Kidney (tissue), 13 donors: ENCODE measurements at regions not wholly inside any gene's neighbourhood (a gene's known extent, or its start where the extent isn't known, plus 50 kb on each side); places are given as distances from the start of the nearest gene placed in this dataset.

Experiments
- DNase-seq, 5 donors: peaks; one replicate each; pipeline ENCODE4 v3.0.0-alpha.2; 2013 to 2020
- FAIRE-seq: peaks from 2 replicates; lab custom pipeline; 2012; peaks lifted over from hg19 to GRCh38; lab: Jason Lieb, UNC
- H3K27ac ChIP-seq, 2 donors: one replicate each; pipeline ENCODE4 v1.7.0; 2013; ENCODE audit warnings: low read depth in 2 of 2, low read length in 2 of 2, inconsistent platforms in 1 of 2
- H3K27me3 ChIP-seq: one replicate; pipeline ENCODE4 v1.7.1; 2013; ENCODE audit warnings: low read length, inconsistent platforms; ENCODE audit not compliant: control insufficient read depth, insufficient read depth
- H3K36me3 ChIP-seq, 3 donors: one replicate each; pipeline versions ENCODE4 v1.7.0 to v1.7.1; 2013; ENCODE audit warnings: low read length in 3 of 3, control low read depth in 1 of 3, inconsistent platforms in 1 of 3; ENCODE audit not compliant: insufficient read depth in 3 of 3, control insufficient read depth in 2 of 3
- H3K4me1 ChIP-seq, 3 donors: one replicate each; pipeline versions ENCODE4 v1.7.0 to v1.7.1; 2013; ENCODE audit warnings: low read length in 3 of 3, inconsistent platforms in 1 of 3, low read depth in 1 of 3; ENCODE audit not compliant: control insufficient read depth in 2 of 3, insufficient read depth in 2 of 3
- H3K4me3 ChIP-seq, 3 donors: one replicate each; pipeline versions ENCODE4 v1.7.0 to v1.8.1; 2013; ENCODE audit warnings: low read length in 3 of 3, control low read depth in 1 of 3, inconsistent platforms in 1 of 3
- H3K9ac ChIP-seq, 3 donors: one replicate each; pipeline versions ENCODE4 v1.7.0 to v1.7.1; 2013; ENCODE audit warnings: low read length in 3 of 3, control low read depth in 1 of 3, inconsistent platforms in 1 of 3
- H3K9me3 ChIP-seq, 3 donors: one replicate each; pipeline versions ENCODE4 v1.7.0 to v1.7.1; 2013; ENCODE audit warnings: low read length in 3 of 3, control low read depth in 1 of 3, inconsistent platforms in 1 of 3; ENCODE audit not compliant: control insufficient read depth in 2 of 3, insufficient read depth in 1 of 3
- intact Hi-C: fragments of 100-400 bp; cut with DNase I; formaldehyde crosslinking; loops from one replicate; pipeline ENCODE4 v1.11.1; 2022
- TF ChIP-seq, protein P1 (sequence below): IDR thresholded peaks from 3 replicates; pipeline ENCODE4 v1.5.1; 2012; ENCODE audit warnings: mild to moderate bottlenecking, moderate library complexity, borderline replicate concordance; ENCODE audit not compliant: insufficient read depth; ENCODE audit errors: extremely low read depth
- donor health status: control.
- donor health status: control.
- donor health status: control.
- donor health status: control.
- donor health status: control.
- donor health status: DM: yes; HTN: yes; CAD: no.
- donor health status: Normal renal cell carcinoma (clear cell type).

DNA sequence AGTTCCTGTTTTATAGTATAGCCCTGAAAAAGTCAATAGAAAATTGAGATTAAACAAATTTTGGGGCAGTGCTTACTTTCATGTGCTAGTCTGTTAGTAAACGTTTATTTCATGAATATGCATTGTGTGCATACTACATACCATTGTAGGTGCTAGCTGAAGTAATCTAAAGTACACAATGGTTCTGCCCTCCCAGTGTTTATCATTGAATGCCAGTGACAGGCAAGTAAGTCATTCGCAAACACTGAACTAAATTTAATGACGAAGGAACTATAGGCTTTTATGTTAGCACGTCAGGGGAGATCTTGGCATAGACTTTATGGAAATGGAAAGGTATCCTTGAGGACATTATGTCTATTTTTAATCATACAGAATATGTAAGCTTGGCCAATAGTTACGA lies 426.9 kb upstream of the EPHA5 start:
- no peak for DNase-seq
- no peak for FAIRE-seq
- H3K27me3 ChIP-seq = no peaks in the 10 kb centered on the region

DNA sequence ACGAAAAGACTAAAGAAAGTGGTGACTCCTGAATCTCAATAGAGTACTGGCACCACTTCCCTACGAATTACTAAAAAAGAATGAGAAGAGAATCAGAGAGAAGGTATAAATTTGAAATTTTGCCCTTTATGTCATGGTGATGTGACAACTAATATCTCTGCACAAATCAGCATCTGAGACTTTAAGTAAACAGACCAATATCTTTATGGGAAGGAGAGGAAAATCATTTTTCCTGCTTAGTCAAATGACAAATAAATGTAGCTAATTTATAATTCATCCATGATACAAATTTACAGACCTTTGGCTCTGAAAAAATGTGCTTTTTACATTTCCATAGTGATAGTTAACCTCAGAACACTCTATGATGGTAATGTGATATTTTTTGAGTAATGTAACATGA lies 424.8 kb upstream of the EPHA5 start:
- intact Hi-C loops = no loop called here
- TF ChIP-seq, protein P1, sequence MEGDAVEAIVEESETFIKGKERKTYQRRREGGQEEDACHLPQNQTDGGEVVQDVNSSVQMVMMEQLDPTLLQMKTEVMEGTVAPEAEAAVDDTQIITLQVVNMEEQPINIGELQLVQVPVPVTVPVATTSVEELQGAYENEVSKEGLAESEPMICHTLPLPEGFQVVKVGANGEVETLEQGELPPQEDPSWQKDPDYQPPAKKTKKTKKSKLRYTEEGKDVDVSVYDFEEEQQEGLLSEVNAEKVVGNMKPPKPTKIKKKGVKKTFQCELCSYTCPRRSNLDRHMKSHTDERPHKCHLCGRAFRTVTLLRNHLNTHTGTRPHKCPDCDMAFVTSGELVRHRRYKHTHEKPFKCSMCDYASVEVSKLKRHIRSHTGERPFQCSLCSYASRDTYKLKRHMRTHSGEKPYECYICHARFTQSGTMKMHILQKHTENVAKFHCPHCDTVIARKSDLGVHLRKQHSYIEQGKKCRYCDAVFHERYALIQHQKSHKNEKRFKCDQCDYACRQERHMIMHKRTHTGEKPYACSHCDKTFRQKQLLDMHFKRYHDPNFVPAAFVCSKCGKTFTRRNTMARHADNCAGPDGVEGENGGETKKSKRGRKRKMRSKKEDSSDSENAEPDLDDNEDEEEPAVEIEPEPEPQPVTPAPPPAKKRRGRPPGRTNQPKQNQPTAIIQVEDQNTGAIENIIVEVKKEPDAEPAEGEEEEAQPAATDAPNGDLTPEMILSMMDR = no peak
- Histone ChIP-seq H3K27ac (no peak overlapping the region), H3K36me3 (no peaks in the 10 kb centered on the region), H3K9me3 (no peaks in the 10 kb centered on the region), H3K4me1 (no peaks in the 10 kb centered on the region), H3K27me3 (no peaks in the 10 kb centered on the region), H3K9ac (no peak overlapping the region), H3K4me3 (no peak overlapping the region)
- no peak for DNase-seq
- FAIRE-seq = no peak

More for the DNA sequence above, 426.9 kb upstream of the EPHA5 start:
- H3K27ac ChIP-seq = no peak overlapping the region
- H3K4me1 ChIP-seq = no peaks in the 10 kb centered on the region
- no peaks in the 10 kb centered on the region for H3K9me3 ChIP-seq
- intact Hi-C loops = no loop called here
- no peak overlapping the region for H3K9ac ChIP-seq
- H3K4me3 ChIP-seq = no peak overlapping the region
- TF ChIP-seq, protein P1 = no peak
- H3K36me3 ChIP-seq = no peaks in the 10 kb centered on the region

DNA sequence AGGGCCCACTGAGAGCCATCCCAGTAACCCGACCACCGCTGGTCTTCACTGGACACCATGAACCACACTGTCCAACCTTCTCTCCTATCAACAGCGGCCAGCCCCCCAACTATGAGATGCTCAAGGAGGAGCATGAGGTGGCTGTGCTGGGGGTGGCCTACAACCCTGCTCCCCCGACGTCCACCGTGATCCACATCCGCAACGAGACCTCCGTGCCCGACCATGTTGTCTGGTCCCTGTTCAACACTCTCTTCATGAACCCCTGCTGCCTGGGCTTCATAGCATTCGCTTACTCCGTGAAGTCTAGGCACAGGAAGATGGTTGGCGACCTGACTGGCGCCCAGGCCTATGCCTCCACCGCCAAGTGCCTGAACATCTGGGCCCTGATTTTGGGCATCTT lies 423.8 kb upstream of the EPHA5 start:
- H3K27me3 ChIP-seq = no peaks in the 10 kb centered on the region
- H3K36me3 ChIP-seq = no peaks in the 10 kb centered on the region
- H3K27ac ChIP-seq = no peak overlapping the region
- TF ChIP-seq, protein P1 = no peak
- H3K9me3 ChIP-seq = no peaks in the 10 kb centered on the region
- H3K4me3 ChIP-seq = no peak overlapping the region
- DNase-seq = peak in 1 of 5 donors; percentile 54
- H3K9ac ChIP-seq = no peak overlapping the region
- FAIRE-seq = no peak
- intact Hi-C loops = no loop called here
- H3K4me1 ChIP-seq = no peaks in the 10 kb centered on the region

DNA sequence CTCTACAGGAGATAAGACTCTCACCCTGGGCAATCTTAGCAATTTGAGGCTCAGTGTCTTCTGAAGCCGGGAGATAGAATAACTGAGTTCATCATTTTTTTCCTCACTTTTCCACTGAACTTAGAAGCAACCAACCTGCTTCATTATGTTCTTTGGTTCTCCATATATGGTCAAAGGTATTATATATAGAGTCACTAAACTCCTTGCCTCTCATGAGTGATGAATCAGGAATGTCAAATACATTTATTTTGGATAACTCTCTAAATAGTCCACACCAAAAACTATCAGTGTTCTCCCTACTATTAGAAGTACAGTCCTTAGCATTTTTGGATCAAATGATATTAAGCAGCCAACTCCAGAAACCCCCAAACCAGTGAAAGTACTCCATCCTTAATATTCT lies 421.5 kb upstream of the EPHA5 start:
- H3K4me3 ChIP-seq = no peak overlapping the region
- FAIRE-seq = no peak
- TF ChIP-seq, protein P1 = no peak

More for the DNA sequence above, 421.5 kb upstream of the EPHA5 start:
- DNase-seq = no peak
- H3K27me3 ChIP-seq = no peaks in the 10 kb centered on the region
- H3K9me3 ChIP-seq = no peaks in the 10 kb centered on the region
- H3K9ac ChIP-seq = no peak overlapping the region
- intact Hi-C loops = no loop called here
- no peaks in the 10 kb centered on the region for H3K4me1 ChIP-seq
- H3K27ac ChIP-seq = no peak overlapping the region
- no peaks in the 10 kb centered on the region for H3K36me3 ChIP-seq
